ENCODE measurements at regions not wholly inside any gene's neighbourhood (a gene's known extent, or its start where the extent isn't known, plus 50 kb on each side); places are given as distances from the start of the nearest gene placed in this dataset.
"Not testable (repeated sequence)": the region's sequence is repeated elsewhere in the genome, so short reads cannot be mapped to it uniquely, and the experiment has no call there.

GRCh38 chr14:25436906-25437305 is 387.0 kb upstream of the STXBP6 start:
- no peak for DNase-seq

DNA sequence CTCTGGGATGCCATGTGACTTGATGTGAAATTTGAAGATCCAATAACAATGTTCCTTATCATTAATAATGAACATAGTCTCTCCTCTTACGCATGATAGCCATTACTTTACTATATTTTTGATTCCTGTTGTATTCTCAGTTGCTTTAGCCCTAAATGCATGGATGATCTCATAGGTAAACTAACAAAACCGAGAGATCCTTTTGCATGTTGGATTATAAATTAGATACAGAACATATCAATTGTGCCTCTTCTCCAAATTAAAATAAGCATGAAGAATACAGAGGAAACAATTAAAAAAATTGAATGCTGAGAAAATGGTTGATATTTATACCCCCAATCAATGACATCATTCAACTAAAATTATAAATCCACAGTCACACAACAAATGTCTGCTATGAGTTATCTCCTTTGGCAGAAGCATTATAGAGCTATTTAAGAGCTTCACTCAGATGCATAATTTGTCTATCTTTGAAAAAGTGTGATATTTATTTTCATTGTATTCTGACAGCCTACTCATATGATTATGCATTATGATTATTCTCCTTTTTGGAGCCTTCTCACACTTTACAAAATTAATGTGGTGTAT is 386.4 kb upstream of the STXBP6 start:
- DNase-seq: no peak

- peak in 1 of 56 donors; percentile 5 for DNase-seq
Observed at GRCh38 chr14:25431211-25432076, 381.5 kb upstream of the STXBP6 start.

DNA sequence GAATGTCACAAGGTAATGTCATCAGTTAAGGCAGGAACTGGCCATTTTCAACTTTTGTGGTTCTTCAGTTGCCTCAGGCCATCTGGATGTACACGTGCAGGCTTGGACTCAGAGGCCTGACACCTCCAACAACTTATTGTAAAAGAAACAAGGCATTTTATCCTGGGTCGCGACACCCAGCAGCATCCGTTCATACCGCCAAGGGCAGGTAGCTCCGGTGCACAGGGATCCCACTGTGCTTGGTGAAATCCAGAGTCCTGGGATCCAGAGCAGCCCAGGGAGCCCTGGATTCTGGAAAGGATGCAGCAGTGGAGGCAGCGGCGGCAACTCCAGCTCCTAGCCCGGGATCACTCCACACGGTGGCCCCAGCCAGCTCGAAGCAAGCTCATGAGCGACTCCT is 380.9 kb upstream of the STXBP6 start:
- no peak for DNase-seq

DNA sequence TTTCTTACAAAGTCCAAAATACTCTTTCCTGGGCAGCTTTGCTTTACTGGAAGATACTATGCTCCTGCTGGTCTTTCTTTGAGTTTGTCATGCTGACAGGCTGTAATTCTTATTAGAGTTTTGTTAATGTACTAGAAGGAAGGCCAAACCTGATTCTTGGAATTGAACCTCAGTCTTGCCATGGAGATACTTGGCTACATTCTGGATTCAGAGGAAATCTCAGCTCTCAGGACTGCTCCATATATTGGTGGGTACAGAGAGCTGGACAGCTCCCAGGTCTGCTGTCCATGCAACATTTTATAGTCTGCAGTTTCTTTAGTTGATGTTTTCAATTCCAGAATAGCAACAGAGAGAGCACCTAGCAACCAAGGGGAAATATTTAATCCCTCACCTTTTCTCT is 363.1 kb upstream of the STXBP6 start:
- DNase-seq: no peak

DNA sequence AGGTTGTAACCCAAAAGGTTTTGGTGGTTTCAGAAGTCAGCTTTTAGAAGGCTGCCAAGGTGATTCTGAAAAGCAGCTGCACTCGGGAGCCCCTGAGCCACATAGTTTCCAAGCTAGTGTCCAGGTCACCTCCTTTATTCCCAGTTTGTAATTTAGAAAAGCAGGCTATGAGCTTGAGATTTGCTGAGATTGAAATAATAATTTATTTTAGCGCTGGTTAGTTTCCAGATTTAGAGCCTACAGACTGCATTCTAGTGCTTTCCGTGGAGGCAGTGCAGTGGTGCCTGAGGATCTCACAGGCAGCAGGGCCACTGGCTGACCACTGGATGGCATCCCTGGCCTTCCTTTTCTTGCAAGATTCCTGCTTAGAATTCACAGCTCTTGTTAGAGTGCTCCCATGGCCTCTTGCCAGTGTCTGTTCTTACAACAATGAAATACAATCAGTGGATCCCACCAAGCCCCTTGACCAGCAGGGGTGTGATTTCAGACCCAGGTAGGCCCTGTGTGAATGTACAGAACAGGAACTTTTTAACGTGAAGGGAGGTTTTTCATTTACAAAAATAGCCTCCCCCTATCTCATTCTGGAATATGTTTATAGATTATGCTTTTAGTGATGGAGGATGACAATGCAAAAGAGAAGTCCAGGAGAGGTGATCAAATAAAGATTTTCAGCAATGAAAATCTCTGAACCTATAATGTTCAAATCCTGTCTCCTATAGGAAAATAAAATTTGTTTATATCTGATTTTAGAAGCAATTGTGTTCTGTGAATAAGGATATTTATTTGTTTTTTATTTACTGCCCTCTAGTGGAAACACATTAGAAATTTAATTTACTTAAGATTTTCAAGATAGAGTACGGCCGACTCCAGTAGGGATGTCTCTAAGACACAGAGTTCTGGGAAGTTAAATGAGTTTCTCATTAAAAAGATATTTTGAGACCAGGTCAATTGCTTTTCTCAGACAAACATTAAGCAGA is 362.1 kb upstream of the STXBP6 start:
- DNase-seq: peak in 39 of 56 donors; percentile 4 to 68 (median 24)

DNA sequence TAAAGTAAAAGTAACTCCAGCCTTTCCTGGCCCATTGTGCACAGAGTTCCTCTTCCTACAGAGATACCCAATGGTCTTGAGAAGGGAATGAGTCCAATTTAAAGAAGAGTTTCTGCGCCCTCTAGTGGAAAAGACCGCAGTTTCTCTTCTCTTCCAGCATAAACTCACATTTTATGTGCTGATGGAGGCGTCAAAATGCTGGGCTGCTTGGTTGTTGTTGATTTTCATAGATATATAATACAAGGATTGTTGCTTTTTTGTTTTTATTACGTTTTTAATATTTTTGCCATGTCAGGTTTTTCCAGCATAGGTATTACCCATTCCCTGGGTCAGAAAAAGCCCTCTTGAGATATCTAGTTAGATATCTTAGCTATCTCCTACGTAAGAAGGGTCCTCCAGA is 356.9 kb upstream of the STXBP6 start:
- peak in 2 of 56 donors; percentile 2 to 10 for DNase-seq

DNA sequence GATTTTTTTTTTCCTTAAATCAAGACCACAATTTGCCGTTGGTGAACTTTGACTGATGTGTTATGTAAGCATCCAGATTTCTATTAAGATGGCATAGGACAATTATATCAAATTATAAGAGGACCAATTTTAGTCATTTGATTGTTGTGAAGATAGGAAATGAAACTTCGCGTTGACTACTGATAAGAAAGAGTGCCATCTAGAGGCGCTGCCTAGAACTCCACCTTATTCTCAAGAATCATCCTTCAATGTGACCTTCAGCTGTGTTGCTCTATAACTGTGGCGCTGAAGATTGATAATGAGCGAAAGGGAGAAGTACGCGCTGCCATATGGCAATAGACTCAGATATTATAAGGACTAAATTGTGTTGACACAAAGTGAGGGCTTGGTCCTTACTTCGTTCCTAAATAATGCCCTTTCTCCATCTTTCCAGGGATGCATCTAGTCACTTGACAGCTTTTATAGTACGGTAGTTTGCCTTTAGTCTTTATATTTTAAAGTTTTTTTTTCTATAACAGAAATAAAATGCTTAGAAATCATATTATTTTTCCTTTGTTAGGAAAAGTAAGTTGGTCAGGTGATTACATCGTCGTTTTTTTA is 350.8 kb upstream of the STXBP6 start:
- peak in 30 of 56 donors; percentile 0 to 76 (median 14) for DNase-seq

DNA sequence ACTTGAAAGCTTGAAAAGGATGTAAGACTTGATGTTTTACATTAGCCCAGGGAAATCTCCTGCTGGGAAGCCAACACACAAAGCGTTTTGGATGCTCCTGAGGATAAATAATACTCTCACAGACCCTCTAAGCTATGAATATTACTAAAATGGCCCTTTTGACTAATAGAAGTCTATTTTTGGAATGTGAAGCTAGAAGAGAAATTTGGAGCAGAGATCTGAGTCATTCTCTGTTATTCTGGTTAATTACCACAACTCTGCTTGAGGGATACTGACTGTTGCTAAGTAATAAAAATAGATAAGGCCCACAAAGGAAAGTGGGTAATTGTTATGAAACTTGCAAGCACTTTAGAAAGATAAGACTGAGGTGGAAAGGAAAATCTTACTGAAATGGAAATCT is 346.2 kb upstream of the STXBP6 start:
- DNase-seq: no peak

- DNase-seq: no peak
Observed at GRCh38 chr14:25394791-25395391, 344.9 kb upstream of the STXBP6 start.

DNA sequence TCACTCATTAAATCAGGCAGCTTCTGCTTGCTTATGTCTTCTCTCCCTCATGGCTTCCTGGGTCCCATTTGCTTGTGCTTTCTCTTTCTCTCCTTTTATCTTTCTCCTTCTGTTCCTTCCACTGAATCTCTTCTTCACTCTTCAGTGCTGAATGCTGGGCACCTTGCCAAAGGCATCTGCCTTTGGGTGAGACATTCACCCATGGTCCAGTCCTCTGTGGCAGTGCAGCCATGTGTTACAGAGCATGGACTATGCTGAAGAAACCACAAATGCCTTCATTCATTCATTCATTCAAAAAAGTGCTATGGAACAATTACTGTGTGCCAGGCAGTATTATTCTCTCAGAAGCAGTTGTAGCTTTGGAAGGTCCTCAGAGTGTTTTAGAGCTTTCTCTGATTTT is 344.4 kb upstream of the STXBP6 start:
- peak in 1 of 56 donors; percentile 7 for DNase-seq

GRCh38 chr14:25389948-25390347 is 340.0 kb upstream of the STXBP6 start:
- DNase-seq: no peak

GRCh38 chr14:25381498-25381897 is 331.6 kb upstream of the STXBP6 start:
- DNase-seq: no peak

GRCh38 chr14:25375639-25376038 is 325.7 kb upstream of the STXBP6 start:
- DNase-seq: no peak

DNA sequence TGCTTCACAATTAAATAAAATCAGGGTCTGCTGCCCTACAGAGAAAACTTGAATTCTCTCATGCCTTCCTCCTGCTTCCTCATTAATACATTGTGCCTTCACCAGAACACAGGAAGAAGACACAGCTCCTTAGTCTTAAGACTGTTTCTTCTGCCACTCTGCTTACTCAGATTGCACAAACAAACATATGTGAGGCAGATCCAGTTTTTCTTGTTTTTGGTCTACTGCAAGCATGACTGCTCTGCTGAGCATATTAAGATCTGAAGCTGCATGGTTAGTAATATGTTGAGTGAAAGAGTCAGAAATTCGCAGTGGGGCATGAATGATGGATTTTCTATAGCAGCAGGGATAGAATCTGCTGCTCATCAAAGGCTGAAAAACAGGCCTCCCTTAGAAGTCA is 321.1 kb upstream of the STXBP6 start:
- no peak for DNase-seq

GRCh38 chr14:25370057-25370456 is 320.1 kb upstream of the STXBP6 start:
- DNase-seq: not testable (repeated sequence)

DNA sequence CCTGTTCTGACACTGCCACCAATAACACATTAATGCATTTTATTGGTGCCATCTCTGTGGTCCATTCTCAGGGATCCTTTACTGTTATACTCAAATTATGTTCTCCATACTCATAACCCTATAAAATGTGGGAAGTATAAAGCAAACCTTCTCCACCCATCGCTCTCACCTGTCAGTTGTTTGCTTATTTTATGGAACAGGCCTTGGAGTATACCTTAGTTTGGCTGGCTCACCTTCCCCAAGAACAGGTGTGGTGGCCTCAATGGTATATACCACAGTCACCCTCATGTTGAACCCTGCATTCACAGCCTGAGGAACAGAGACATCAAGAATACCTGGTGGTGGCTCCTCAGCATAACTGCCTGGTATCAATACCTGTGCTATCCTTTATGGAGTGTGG is 308.4 kb upstream of the STXBP6 start:
- no peak for DNase-seq

GRCh38 chr14:25351269-25351668 is 301.3 kb upstream of the STXBP6 start:
- DNase-seq: no peak

GRCh38 chr14:25350802-25351201 is 300.9 kb upstream of the STXBP6 start:
- DNase-seq: no peak

DNA sequence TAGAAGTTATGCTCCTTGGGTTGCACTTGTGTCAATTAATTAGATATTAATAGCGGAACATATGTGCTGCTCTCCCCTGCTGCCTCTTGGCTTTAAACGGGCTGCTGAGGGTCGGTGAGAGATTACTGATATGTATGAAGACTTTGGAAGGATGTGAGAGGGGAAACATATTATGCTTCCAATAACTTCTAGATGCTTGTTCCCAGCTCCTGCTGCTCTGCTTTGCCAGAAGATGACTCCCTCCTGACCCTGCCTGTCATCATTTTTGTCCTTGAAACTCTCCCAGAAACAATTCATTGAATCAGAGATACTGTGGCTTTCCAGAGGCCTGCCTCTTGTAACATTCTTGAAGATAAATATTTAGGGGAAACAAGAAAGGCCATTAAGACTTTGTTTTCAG is 300.1 kb upstream of the STXBP6 start:
- no peak for DNase-seq

DNA sequence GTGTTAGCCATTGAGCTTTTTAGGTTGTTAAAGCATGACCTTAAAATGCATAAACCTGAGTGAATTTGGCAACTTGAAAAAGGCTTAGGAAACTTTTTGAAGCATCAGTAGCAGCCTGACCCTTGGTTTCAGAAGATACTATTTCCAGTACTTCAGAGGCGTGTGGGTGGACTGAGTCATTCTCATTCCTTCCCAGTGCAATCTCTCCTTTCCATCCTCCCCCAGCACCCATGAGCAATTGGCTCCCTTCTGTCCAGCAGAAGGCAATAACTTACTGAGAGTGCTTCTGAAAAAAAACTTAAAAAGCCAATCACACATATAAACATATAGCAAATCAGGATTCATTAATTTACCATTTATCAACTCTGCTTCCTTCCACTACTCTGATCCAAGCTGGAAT is 299.3 kb upstream of the STXBP6 start:
- no peak for DNase-seq
